B cell (primary cell): ENCODE measurements at regions not wholly inside any gene's neighbourhood (a gene's known extent, or its start where the extent isn't known, plus 50 kb on each side); places are given as distances from the start of the nearest gene placed in this dataset.

ENCODE experiments used
- EZH2 ChIP-seq: IDR thresholded peaks from 2 replicates; pipeline ENCODE4 v1.6.1; 2012; ENCODE audit warnings: borderline replicate concordance, low read depth, mild to moderate bottlenecking, moderate library complexity, low read length; ENCODE audit not compliant: insufficient read depth, poor library complexity, severe bottlenecking
- TF ChIP-seq, protein P1 (sequence below): fragments of 200-600 bp; IDR thresholded peaks from one replicate; pipeline ENCODE4 v1.8.0; 2022; ENCODE audit warnings: antibody characterized with exemption, mild to moderate bottlenecking

DNA sequence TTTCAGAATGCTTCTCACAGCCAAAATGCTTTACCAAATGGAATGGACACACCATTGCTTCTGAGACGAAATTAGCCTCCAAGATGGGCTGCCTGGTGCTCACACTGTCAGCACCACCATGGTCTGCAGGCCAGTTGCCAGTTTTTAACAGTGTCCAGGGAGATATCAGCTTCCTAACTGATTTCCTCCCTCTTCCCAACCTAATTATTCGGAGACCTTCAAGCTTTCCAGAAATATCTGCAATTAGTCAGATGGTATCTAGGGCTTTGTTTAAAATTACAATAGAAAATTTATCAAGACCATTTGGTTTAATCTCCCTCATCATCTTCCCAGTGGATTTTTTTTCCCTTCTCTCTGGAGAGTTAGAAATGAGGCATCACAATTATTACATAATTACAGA is 287.5 kb downstream of the ZPLD1 start:
- TF ChIP-seq, protein P1, sequence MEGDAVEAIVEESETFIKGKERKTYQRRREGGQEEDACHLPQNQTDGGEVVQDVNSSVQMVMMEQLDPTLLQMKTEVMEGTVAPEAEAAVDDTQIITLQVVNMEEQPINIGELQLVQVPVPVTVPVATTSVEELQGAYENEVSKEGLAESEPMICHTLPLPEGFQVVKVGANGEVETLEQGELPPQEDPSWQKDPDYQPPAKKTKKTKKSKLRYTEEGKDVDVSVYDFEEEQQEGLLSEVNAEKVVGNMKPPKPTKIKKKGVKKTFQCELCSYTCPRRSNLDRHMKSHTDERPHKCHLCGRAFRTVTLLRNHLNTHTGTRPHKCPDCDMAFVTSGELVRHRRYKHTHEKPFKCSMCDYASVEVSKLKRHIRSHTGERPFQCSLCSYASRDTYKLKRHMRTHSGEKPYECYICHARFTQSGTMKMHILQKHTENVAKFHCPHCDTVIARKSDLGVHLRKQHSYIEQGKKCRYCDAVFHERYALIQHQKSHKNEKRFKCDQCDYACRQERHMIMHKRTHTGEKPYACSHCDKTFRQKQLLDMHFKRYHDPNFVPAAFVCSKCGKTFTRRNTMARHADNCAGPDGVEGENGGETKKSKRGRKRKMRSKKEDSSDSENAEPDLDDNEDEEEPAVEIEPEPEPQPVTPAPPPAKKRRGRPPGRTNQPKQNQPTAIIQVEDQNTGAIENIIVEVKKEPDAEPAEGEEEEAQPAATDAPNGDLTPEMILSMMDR, result no peak
- no peak for TF ChIP-seq EZH2
